HUES64 (cell line): ENCODE measurements at regions not wholly inside any gene's neighbourhood (a gene's known extent, or its start where the extent isn't known, plus 50 kb on each side); places are given as distances from the start of the nearest gene placed in this dataset.

ENCODE experiments used
- H3K27ac ChIP-seq: 2 replicates; pipeline ENCODE4 v1.7.0; 2013; ENCODE audit warnings: low read depth, low read length, inconsistent platforms
- H3K27me3 ChIP-seq: 2 replicates; pipeline ENCODE4 v1.6.1; 2013; ENCODE audit warnings: mild to moderate bottlenecking, low read length; ENCODE audit not compliant: insufficient read depth
- H3K36me3 ChIP-seq: 2 replicates; pipeline ENCODE4 v1.6.1; 2013; ENCODE audit warnings: mild to moderate bottlenecking, low read length; ENCODE audit not compliant: insufficient read depth
- H3K4me1 ChIP-seq: 2 replicates; pipeline ENCODE4 v1.6.1; 2013; ENCODE audit warnings: mild to moderate bottlenecking, low read length, moderate library complexity; ENCODE audit not compliant: insufficient read depth
- H3K4me3 ChIP-seq: 2 replicates; pipeline ENCODE4 v1.5.1; 2013; ENCODE audit warnings: mild to moderate bottlenecking, low read length, moderate library complexity
- H3K9ac ChIP-seq: 2 replicates; pipeline ENCODE4 v1.6.1; 2013; ENCODE audit warnings: mild to moderate bottlenecking, low read depth, low read length
- H3K9me3 ChIP-seq: 2 replicates; pipeline ENCODE4 v1.6.1; 2013; ENCODE audit warnings: low read depth, low read length; ENCODE audit not compliant: insufficient read depth
- WGBS: fragments of 150-250, 120-280 bp; methylation state at CpG from one replicate; pipeline ENCODE4 v1.1.7; 2013; ENCODE audit warnings: missing lambda C conversion rate; 5-methylcytosine and 5-hydroxymethylcytosine counted together

GRCh38 chr1:201702936-201703335 is 126.0 kb upstream of the IPO9 start:
- H3K27ac ChIP-seq: no peak overlapping the region
- no peaks in the 10 kb centered on the region for H3K36me3 ChIP-seq
- peaks cover 14% of the 10 kb centered on the region for H3K4me1 ChIP-seq
- H3K9me3 ChIP-seq: 0 out of 2 replicates have a peak, but pooled peaks cover 7% of the 10 kb centered on the region
- WGBS: 34% methylated on average over 2 of the region's 2 CpGs
- H3K27me3 ChIP-seq: no peaks in the 10 kb centered on the region
- no peak overlapping the region for H3K4me3 ChIP-seq
- no peak overlapping the region for H3K9ac ChIP-seq

DNA sequence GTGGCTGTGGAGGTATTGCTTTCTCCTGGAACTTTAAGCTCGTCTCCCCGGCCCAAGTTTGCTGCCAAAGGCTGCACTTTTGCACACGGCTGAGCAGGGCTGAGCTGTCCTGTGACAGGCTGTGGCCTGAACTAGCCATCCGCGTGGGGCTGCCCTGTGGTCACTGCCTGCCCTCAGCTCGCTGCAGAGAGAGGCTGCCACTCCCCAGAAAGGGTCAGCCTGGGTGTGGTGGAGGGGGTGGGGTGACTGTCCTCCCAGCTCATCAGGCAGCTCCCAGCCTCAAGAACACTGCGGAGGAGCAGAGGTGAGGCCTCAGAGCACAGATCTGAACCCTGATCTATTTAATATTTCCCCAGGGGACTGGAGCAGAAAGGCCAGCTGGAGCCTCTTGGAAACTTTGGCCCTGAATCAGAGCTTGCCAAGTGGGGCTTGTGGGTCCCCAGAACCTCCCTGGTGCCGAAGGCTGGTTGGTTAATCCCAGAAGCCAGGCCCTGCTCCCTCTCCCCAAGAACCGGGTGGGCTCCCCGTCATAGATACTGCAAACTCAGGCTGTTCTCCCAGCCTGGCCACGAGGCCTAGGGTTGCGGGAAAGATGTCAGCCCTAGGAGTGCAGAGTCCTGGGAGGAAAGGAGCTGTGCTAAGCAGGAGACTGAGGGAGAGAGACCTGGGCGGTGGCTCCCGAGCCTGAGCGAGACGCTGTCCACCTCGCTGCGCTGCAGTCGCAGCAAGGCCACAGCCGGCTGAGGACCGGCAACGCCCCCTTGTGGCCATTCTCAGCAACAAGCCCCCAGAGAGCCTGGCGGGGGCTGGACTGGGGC is 125.1 kb upstream of the IPO9 start:
- 0 out of 2 replicates have a peak, but pooled peaks cover 7% of the 10 kb centered on the region for H3K9me3 ChIP-seq
- H3K4me3 ChIP-seq: no peak overlapping the region
- 35% methylated on average over 23 of the region's 23 CpGs for WGBS
- H3K27me3 ChIP-seq: no peaks in the 10 kb centered on the region
- no peak overlapping the region for H3K27ac ChIP-seq
- no peak overlapping the region for H3K9ac ChIP-seq
- H3K36me3 ChIP-seq: no peaks in the 10 kb centered on the region
- H3K4me1 ChIP-seq: peaks cover 14% of the 10 kb centered on the region

DNA sequence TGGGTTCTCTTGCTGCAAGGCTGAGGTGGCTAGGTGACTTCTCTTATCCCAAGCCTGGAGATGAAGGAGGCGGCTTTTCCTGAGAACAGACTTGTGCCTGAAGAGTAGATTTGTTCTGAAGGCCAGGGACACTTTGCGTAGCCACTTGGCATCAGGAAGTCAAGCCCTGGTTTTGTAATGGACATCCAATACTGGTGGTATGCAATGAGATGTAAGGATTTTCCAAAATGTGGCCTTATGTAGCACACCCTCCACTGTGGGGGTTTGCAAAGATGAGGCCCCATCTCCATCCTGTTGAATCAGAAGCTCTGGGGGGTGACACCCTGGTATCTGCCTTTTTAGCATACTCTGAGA is 124.5 kb upstream of the IPO9 start:
- no peak overlapping the region for H3K9ac ChIP-seq
- 53% methylated on average over 2 of the region's 2 CpGs for WGBS
- H3K4me3 ChIP-seq: no peak overlapping the region
- no peak overlapping the region for H3K27ac ChIP-seq
- H3K4me1 ChIP-seq: peaks cover 14% of the 10 kb centered on the region
- H3K36me3 ChIP-seq: no peaks in the 10 kb centered on the region
- H3K9me3 ChIP-seq: 0 out of 2 replicates have a peak, but pooled peaks cover 7% of the 10 kb centered on the region
- H3K27me3 ChIP-seq: no peaks in the 10 kb centered on the region

DNA sequence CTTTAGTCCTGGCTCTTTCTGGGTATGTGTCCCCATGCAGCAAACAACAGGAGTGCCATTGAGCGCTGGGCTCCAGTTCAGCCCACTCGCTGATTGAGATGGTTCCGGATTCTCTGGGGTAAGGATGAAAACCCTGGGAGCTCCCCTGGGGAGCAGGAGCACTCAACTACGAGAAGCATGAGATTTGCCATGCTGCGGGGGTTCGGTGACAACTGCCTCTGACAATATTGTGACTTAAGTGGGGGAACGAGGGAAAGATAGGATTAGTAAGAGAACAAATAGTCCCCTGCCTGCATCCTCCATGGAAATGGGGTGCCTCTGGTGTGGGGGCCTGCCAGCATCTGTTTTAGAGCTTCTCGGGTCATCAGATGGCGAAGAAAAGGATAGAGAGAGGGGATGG is 123.6 kb upstream of the IPO9 start:
- 86% methylated on average over 9 of the region's 9 CpGs for WGBS
- no peak overlapping the region for H3K9ac ChIP-seq
- peaks cover 18% of the 10 kb centered on the region for H3K4me1 ChIP-seq
- H3K27ac ChIP-seq: no peak overlapping the region
- no peak overlapping the region for H3K4me3 ChIP-seq
- no peaks in the 10 kb centered on the region for H3K36me3 ChIP-seq
- H3K27me3 ChIP-seq: no peaks in the 10 kb centered on the region
- 0 out of 2 replicates have a peak, but pooled peaks cover 7% of the 10 kb centered on the region for H3K9me3 ChIP-seq

- Histone ChIP-seq H3K9ac (no peak overlapping the region), H3K27ac (no peak overlapping the region)
- 93% methylated on average over 1 of the region's 1 CpG for WGBS
These were observed 122.8 kb upstream of the IPO9 start for GRCh38 chr1:201706109-201706508.

DNA sequence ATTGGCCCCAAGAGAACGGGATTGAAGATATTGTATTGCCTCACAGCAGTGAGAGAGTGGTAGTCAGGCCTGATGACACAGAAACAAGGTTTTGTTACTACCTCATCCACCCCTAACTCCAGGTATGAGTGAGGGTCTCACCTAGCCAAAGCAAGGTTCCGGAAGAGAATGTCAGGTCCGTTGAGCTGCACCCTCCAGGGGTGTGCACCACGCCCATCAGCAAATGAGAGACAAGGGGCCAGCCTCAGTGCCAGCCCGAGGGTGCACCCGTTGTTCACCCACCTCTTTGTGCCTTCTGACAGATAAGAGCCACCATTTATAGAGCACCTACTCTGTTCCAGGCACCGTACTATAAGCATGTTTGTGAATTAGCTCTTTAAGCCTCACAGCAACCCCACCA is 121.9 kb upstream of the IPO9 start:
- H3K9me3 ChIP-seq: no peaks in the 10 kb centered on the region
- H3K9ac ChIP-seq: no peak overlapping the region
- no peak overlapping the region for H3K4me3 ChIP-seq
- no peaks in the 10 kb centered on the region for H3K36me3 ChIP-seq
- H3K4me1 ChIP-seq: peaks cover 18% of the 10 kb centered on the region
- 91% methylated on average over 7 of the region's 7 CpGs for WGBS
- no peak overlapping the region for H3K27ac ChIP-seq
- H3K27me3 ChIP-seq: no peaks in the 10 kb centered on the region

More at GRCh38 chr1:201706109-201706508, 122.8 kb upstream of the IPO9 start:
- Histone ChIP-seq H3K4me1 (peaks cover 18% of the 10 kb centered on the region), H3K27me3 (no peaks in the 10 kb centered on the region), H3K36me3 (no peaks in the 10 kb centered on the region), H3K4me3 (no peak overlapping the region), H3K9me3 (0 out of 2 replicates have a peak, but pooled peaks cover 7% of the 10 kb centered on the region)

- Histone ChIP-seq H3K36me3 (no peaks in the 10 kb centered on the region), H3K27me3 (no peaks in the 10 kb centered on the region), H3K9ac (no peak overlapping the region), H3K4me1 (peaks cover 18% of the 10 kb centered on the region), H3K27ac (no peak overlapping the region), H3K4me3 (no peak overlapping the region), H3K9me3 (no peaks in the 10 kb centered on the region)
- 66% methylated on average over 2 of the region's 2 CpGs for WGBS
These were observed 121.3 kb upstream of the IPO9 start for GRCh38 chr1:201707656-201708055.

- Histone ChIP-seq H3K36me3 (no peaks in the 10 kb centered on the region), H3K27ac (no peak overlapping the region), H3K4me3 (no peak overlapping the region), H3K9ac (no peak overlapping the region), H3K9me3 (no peaks in the 10 kb centered on the region), H3K27me3 (no peaks in the 10 kb centered on the region), H3K4me1 (peaks cover 16% of the 10 kb centered on the region)
- 61% methylated on average over 4 of the region's 4 CpGs for WGBS
These were observed 120.9 kb upstream of the IPO9 start for GRCh38 chr1:201708085-201708512.

- H3K36me3 ChIP-seq: no peaks in the 10 kb centered on the region
- peaks cover 16% of the 10 kb centered on the region; the same call in 1 of the 2 replicates for H3K4me1 ChIP-seq
- no peaks in the 10 kb centered on the region for H3K9me3 ChIP-seq
- no peak overlapping the region for H3K27ac ChIP-seq
- 92% methylated on average over 5 of the region's 5 CpGs for WGBS
- H3K4me3 ChIP-seq: no peak overlapping the region
- H3K27me3 ChIP-seq: no peaks in the 10 kb centered on the region
- no peak overlapping the region for H3K9ac ChIP-seq
These were observed 120.3 kb upstream of the IPO9 start for GRCh38 chr1:201708691-201709090.

DNA sequence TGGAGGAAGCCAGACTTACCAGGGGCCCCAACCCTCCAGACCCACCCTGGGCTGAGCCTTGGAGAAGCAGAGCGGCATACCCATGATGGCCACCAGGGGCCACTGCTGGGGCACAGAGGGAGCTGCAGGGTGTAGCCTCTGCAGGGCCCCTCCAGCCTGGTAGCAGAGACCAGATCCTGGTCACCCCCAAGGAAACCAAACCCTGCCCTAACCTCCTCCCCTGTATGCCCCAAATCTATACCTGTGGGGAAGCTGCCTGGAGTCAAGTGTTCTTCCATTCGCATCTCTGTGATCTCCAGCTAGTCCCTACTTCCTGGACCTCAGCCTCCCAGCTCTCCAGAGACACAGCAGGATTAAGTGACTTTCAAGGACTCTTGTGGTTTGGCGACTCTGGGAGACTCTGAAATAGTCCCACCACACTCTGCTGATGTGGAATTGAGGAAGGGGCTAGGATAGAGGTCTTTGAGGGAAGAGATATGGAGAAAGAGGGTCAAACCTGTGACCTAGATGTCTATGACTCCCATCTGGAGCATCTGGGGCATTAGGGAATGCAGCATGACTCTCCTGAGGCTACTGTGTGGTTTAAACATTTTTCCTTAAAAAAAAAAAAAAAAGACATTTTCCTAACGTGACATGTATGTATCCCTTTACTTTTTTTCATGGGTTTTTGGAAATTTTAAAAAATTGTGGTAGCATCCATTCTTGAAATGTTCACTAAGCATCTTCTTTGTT is 119.2 kb upstream of the IPO9 start:
- WGBS: 52% methylated on average over 3 of the region's 4 CpGs
- H3K9me3 ChIP-seq: no peaks in the 10 kb centered on the region
- H3K27me3 ChIP-seq: no peaks in the 10 kb centered on the region
- H3K9ac ChIP-seq: no peak overlapping the region
- H3K4me1 ChIP-seq: peaks cover 18% of the 10 kb centered on the region; the same call in 1 of the 2 replicates
- H3K27ac ChIP-seq: no peak overlapping the region
- no peaks in the 10 kb centered on the region for H3K36me3 ChIP-seq
- H3K4me3 ChIP-seq: no peak overlapping the region
